ENCODE measurements at regions not wholly inside any gene's neighbourhood (a gene's known extent, or its start where the extent isn't known, plus 50 kb on each side); places are given as distances from the start of the nearest gene placed in this dataset.

GRCh38 chr1:95733671-95734070 is 499.7 kb downstream of the RWDD3 start:
- Histone ChIP-seq H3K36me3 (ENCODE audit: insufficient read depth, low read length) (no peaks in the 10 kb centered on the region), H3K9me3 (ENCODE audit: low read length) (no peaks in the 10 kb centered on the region), H3K4me2 (ENCODE audit: low read length) (no peak overlapping the region), H3K4me3 (ENCODE audit: low read depth, low read length, poor library complexity, severe bottlenecking) (no peak overlapping the region), H2AFZ (ENCODE audit: low read length) (no peak overlapping the region), H3K4me1 (ENCODE audit: insufficient read depth, low read length, poor library complexity, severe bottlenecking) (no peaks in the 10 kb centered on the region), H3K79me2 (ENCODE audit: insufficient read depth, low read depth, low read length) (no peaks in the 10 kb centered on the region), H4K20me1 (ENCODE audit: insufficient read depth, low read length) (no peaks in the 10 kb centered on the region), H3K9me2 (ENCODE audit: insufficient read depth, low read length) (no peaks in the 10 kb centered on the region), H3K27ac (ENCODE audit: low read depth, low read length, poor library complexity, severe bottlenecking) (no peak overlapping the region)
- CTCF ChIA-PET (ENCODE audit: unreplicated experiment): no interaction called here
- POLR2A ChIA-PET: no interaction called here
- TF ChIP-seq CTCF (conservative IDR thresholded peaks at IDR 0.05; ENCODE audit: low read length): no peak
- no peak for TF ChIP-seq EZH2phosphoT487 (IDR thresholded peaks at IDR 0.05; ENCODE audit: borderline replicate concordance, low read depth, low read length)
- intact Hi-C loops (cut with micrococcal nuclease; ENCODE audit: unreplicated experiment): no loop called here
- DNase-seq (ENCODE audit: low spot score): no peak
- BruUV-seq (replicated peaks): no TSS peak

GRCh38 chr1:95734560-95734959 is 500.6 kb downstream of the RWDD3 start:
- Histone ChIP-seq H3K9me2 (ENCODE audit: insufficient read depth, low read length) (no peaks in the 10 kb centered on the region), H4K20me1 (ENCODE audit: insufficient read depth, low read length) (no peaks in the 10 kb centered on the region), H2AFZ (ENCODE audit: low read length) (no peak overlapping the region), H3K79me2 (ENCODE audit: insufficient read depth, low read depth, low read length) (no peaks in the 10 kb centered on the region), H3K36me3 (ENCODE audit: insufficient read depth, low read length) (no peaks in the 10 kb centered on the region), H3K9me3 (ENCODE audit: low read length) (no peaks in the 10 kb centered on the region), H3K4me3 (ENCODE audit: low read depth, low read length, poor library complexity, severe bottlenecking) (no peak overlapping the region), H3K4me2 (ENCODE audit: low read length) (no peak overlapping the region), H3K4me1 (ENCODE audit: insufficient read depth, low read length, poor library complexity, severe bottlenecking) (no peaks in the 10 kb centered on the region), H3K27ac (ENCODE audit: low read depth, low read length, poor library complexity, severe bottlenecking) (no peak overlapping the region)
- no peak for TF ChIP-seq EZH2phosphoT487 (IDR thresholded peaks at IDR 0.05; ENCODE audit: borderline replicate concordance, low read depth, low read length)
- no peak for TF ChIP-seq CTCF (conservative IDR thresholded peaks at IDR 0.05; ENCODE audit: low read length)
- DNase-seq (ENCODE audit: low spot score): no peak
- BruUV-seq (replicated peaks): no TSS peak
- ChIA-PET POLR2A (interaction anchor here (0.6 to 0.7 kb wide), 2 partner anchors 96 to 333 kb away, joined by 3 to 4 read pairs; no protein-coding TSS in a partner anchor), CTCF (ENCODE audit: unreplicated experiment) (no interaction called here)
- intact Hi-C loops (cut with micrococcal nuclease; ENCODE audit: unreplicated experiment): no loop called here

- H3K36me3 ChIP-seq (ENCODE audit: insufficient read depth, low read length): no peaks in the 10 kb centered on the region
- BruUV-seq (replicated peaks): no TSS peak
- TF ChIP-seq CTCF (conservative IDR thresholded peaks at IDR 0.05; ENCODE audit: low read length) (no peak), EZH2phosphoT487 (IDR thresholded peaks at IDR 0.05; ENCODE audit: borderline replicate concordance, low read depth, low read length) (no peak)
- H3K9me2 ChIP-seq (ENCODE audit: insufficient read depth, low read length): no peaks in the 10 kb centered on the region
- H3K79me2 ChIP-seq (ENCODE audit: insufficient read depth, low read depth, low read length): no peaks in the 10 kb centered on the region
- no peak overlapping the region for H3K4me3 ChIP-seq (ENCODE audit: low read depth, low read length, poor library complexity, severe bottlenecking)
- DNase-seq (ENCODE audit: low spot score): no peak
- no peak overlapping the region for H3K27ac ChIP-seq (ENCODE audit: low read depth, low read length, poor library complexity, severe bottlenecking)
- intact Hi-C loops (cut with micrococcal nuclease; ENCODE audit: unreplicated experiment): no loop called here
- ChIA-PET CTCF (ENCODE audit: unreplicated experiment) (no interaction called here), POLR2A (interaction anchor here (1.3 kb wide), 1 partner anchor 33 kb away, joined by 3 read pairs; no protein-coding TSS in a partner anchor)
- no peaks in the 10 kb centered on the region for H3K4me1 ChIP-seq (ENCODE audit: insufficient read depth, low read length, poor library complexity, severe bottlenecking)
- no peaks in the 10 kb centered on the region for H4K20me1 ChIP-seq (ENCODE audit: insufficient read depth, low read length)
- no peak overlapping the region for H3K4me2 ChIP-seq (ENCODE audit: low read length)
- no peaks in the 10 kb centered on the region for H3K9me3 ChIP-seq (ENCODE audit: low read length)
- H2AFZ ChIP-seq (ENCODE audit: low read length): no peak overlapping the region
Observed at GRCh38 chr1:95742591-95743089, 508.6 kb downstream of the RWDD3 start.

Measured in OCI-LY7 (cell line).